Fibroblast of lung (primary cell): ENCODE measurements at regions not wholly inside any gene's neighbourhood (a gene's known extent, or its start where the extent isn't known, plus 50 kb on each side); places are given as distances from the start of the nearest gene placed in this dataset.
A peak's percentile ranks its signal among the peaks of the same experiment; 100 is the strongest.

Experiments
- DNase-seq, 2 donors: peaks; one replicate each; pipeline versions ENCODE4 v3.0.0 to v3.0.0-alpha.2; 2010; ENCODE audit warnings: low read depth in 2 of 2
- H2AFZ ChIP-seq: 2 replicates; pipeline ENCODE4 v1.5.1; 2012; ENCODE audit warnings: low read length, control low read depth, inconsistent platforms
- H3K27ac ChIP-seq: 2 replicates; pipeline ENCODE4 v1.5.1; 2011; ENCODE audit warnings: low read length, control low read depth; ENCODE audit not compliant: insufficient read depth
- H3K27me3 ChIP-seq: 2 replicates; pipeline ENCODE4 v1.5.1; 2011; ENCODE audit warnings: mild to moderate bottlenecking, low read length; ENCODE audit not compliant: control insufficient read depth, insufficient read depth
- H3K36me3 ChIP-seq: 2 replicates; pipeline ENCODE4 v1.5.1; 2011; ENCODE audit warnings: low read length; ENCODE audit not compliant: control insufficient read depth, insufficient read depth
- H3K4me1 ChIP-seq: 2 replicates; pipeline ENCODE4 v1.5.1; 2011; ENCODE audit warnings: low read length; ENCODE audit not compliant: control insufficient read depth, insufficient read depth; ENCODE audit errors: extremely low read depth
- H3K4me2 ChIP-seq: 2 replicates; pipeline ENCODE4 v1.5.1; 2011; ENCODE audit warnings: low read length, control low read depth; ENCODE audit not compliant: insufficient read depth; ENCODE audit errors: extremely low read depth
- H3K4me3 ChIP-seq, 4 experiments: fragments of 200-600 bp in 1 of 4; sonication (generic) in 1 of 4; replicated peaks in 1 of 4; 2 replicates each; pipeline ENCODE4 v1.5.1; 2011 to 2016; ENCODE audit warnings: low read length in 4 of 4, low read depth in 3 of 4, mild to moderate bottlenecking in 3 of 4, control low read depth in 2 of 4, inconsistent platforms in 1 of 4, mixed read lengths in 1 of 4; ENCODE audit not compliant: insufficient read depth in 1 of 4; ENCODE audit errors: control extremely low read depth in 1 of 4
- H3K79me2 ChIP-seq: 2 replicates; pipeline ENCODE4 v1.5.1; 2012; ENCODE audit warnings: mild to moderate bottlenecking, low read length, inconsistent platforms; ENCODE audit not compliant: control insufficient read depth, insufficient read depth
- H3K9ac ChIP-seq: 2 replicates; pipeline ENCODE4 v1.5.1; 2011; ENCODE audit warnings: mild to moderate bottlenecking, low read length, control low read depth; ENCODE audit not compliant: insufficient read depth
- H3K9me3 ChIP-seq: 2 replicates; pipeline ENCODE4 v1.5.1; 2012; ENCODE audit warnings: low read depth, low read length; ENCODE audit not compliant: control insufficient read depth, insufficient read depth
- H4K20me1 ChIP-seq: 2 replicates; pipeline ENCODE4 v1.5.1; 2011; ENCODE audit warnings: low read length; ENCODE audit not compliant: control insufficient read depth, insufficient read depth; ENCODE audit errors: extremely low read depth
- EZH2 ChIP-seq: IDR thresholded peaks from 2 replicates; pipeline ENCODE4 v1.5.1; 2012; ENCODE audit warnings: low read length, control low read depth, mild to moderate bottlenecking; ENCODE audit errors: missing control alignments
- TF ChIP-seq, protein P1 (sequence below), 2 donors: IDR thresholded peaks in 1 of 2; conservative IDR thresholded peaks in 1 of 2; 1 replicate in 1 of 2; 2 replicates in 1 of 2; pipeline ENCODE4 v1.5.1; 2011 to 2012; ENCODE audit warnings: low read length in 2 of 2, control low read depth in 1 of 2, inconsistent platforms in 1 of 2, low read depth in 1 of 2, mild to moderate bottlenecking in 1 of 2

DNA sequence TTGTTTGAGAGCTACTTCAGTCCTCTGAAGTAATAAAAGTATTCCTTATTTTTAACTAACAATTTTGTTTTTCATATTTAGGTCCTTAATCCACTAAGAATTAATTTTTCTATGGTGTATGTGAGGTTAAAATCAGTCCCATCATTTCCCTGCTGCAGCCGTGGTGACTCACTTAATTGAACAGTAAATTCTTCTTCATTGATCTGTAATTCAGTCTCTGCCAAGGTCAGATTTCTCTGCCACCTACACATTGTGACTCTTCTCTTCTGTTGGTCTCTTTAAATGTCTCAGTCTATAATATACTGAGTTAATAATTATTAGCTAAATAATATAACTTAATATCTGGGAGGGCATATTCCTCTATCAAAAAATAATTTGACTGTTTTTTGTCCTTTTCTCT lies 262.3 kb downstream of the UTRN start:
- Histone ChIP-seq H2AFZ (no peak overlapping the region), H3K4me1 (no peaks in the 10 kb centered on the region), H3K36me3 (peaks cover 1% of the 10 kb centered on the region), H3K27me3 (no peaks in the 10 kb centered on the region), H3K9me3 (no peaks in the 10 kb centered on the region), H4K20me1 (no peaks in the 10 kb centered on the region), H3K9ac (no peak overlapping the region), H3K4me3 (no peak overlapping the region), H3K27ac (no peak overlapping the region), H3K4me2 (no peak overlapping the region), H3K79me2 (no peaks in the 10 kb centered on the region)
- TF ChIP-seq, protein P1, sequence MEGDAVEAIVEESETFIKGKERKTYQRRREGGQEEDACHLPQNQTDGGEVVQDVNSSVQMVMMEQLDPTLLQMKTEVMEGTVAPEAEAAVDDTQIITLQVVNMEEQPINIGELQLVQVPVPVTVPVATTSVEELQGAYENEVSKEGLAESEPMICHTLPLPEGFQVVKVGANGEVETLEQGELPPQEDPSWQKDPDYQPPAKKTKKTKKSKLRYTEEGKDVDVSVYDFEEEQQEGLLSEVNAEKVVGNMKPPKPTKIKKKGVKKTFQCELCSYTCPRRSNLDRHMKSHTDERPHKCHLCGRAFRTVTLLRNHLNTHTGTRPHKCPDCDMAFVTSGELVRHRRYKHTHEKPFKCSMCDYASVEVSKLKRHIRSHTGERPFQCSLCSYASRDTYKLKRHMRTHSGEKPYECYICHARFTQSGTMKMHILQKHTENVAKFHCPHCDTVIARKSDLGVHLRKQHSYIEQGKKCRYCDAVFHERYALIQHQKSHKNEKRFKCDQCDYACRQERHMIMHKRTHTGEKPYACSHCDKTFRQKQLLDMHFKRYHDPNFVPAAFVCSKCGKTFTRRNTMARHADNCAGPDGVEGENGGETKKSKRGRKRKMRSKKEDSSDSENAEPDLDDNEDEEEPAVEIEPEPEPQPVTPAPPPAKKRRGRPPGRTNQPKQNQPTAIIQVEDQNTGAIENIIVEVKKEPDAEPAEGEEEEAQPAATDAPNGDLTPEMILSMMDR (conservative IDR thresholded peaks at IDR 0.05 in 1 of 2, IDR thresholded peaks at IDR 0.05 in 1 of 2; ENCODE audit: low read depth in 1 of 2, low read length in 2 of 2) = no peak
- no peak for TF ChIP-seq EZH2
- DNase-seq = peak in 1 of 2 donors; percentile 21

DNA sequence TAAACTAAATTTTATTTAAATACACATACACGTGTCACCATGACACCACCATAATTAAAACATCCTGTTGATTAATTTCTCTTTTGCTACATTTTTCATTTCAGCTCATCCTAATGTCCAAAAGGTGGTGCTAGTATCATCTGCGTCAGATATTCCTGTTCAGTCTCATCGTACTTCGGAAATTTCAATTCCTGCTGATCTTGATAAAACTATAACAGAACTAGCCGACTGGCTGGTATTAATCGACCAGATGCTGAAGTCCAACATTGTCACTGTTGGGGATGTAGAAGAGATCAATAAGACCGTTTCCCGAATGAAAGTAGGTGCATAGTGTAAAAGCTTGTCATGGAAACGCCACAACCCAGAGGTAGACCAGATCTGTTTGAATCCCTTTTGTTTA lies 263.4 kb downstream of the UTRN start:
- no peaks in the 10 kb centered on the region for H3K4me1 ChIP-seq
- no peak overlapping the region for H3K4me2 ChIP-seq
- no peaks in the 10 kb centered on the region for H3K79me2 ChIP-seq
- DNase-seq = no peak
- H3K27ac ChIP-seq = no peak overlapping the region
- no peaks in the 10 kb centered on the region for H4K20me1 ChIP-seq
- H3K36me3 ChIP-seq = peaks cover 1% of the 10 kb centered on the region
- no peak overlapping the region for H3K4me3 ChIP-seq
- H3K27me3 ChIP-seq = no peaks in the 10 kb centered on the region
- no peak overlapping the region for H2AFZ ChIP-seq
- TF ChIP-seq EZH2 = no peak
- TF ChIP-seq, protein P1 (conservative IDR thresholded peaks at IDR 0.05 in 1 of 2, IDR thresholded peaks at IDR 0.05 in 1 of 2; ENCODE audit: low read depth in 1 of 2, low read length in 2 of 2) = no peak
- no peak overlapping the region for H3K9ac ChIP-seq
- no peaks in the 10 kb centered on the region for H3K9me3 ChIP-seq

DNA sequence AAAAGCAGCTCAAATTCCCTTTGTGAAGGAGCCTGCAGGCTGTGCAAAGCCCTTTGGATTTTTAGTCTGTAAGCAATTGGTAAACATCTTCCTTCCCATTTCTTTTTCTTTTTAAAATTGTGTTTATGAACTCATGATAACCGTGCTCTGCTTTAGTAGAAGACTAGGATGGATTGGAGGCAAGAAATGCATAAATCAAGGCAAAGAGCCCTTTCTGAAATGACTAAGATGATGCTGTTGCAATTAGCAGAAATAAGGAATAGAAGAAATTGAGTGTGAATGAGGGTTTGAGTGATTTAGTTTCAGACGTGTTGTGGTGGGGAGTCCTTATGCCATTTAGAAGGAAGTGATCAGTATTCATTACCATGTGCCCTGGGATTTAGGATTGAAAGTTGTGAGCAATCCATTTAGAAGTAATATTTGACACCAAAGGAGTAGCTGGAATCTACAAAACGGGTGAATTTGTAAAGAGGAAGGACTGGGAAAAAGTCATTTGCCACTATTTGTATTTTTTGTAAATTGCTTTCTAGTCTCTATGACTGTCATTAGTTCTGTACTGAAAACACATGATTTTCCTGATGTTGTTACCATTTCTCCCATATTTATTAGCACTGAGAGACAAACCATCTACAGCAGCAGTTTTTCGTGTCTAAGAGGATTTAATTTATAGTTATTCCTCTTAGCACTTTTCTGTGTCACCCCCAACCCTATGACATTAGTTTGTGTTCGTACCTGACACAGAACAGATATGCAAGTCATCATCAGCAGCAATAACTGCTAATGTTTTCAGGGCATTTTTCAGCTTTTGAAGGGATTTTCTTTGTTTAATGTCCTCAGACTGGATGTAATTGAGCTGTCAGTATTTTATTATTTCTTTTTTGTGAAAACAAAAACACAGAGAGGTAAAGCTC lies 265.0 kb downstream of the UTRN start:
- no peaks in the 10 kb centered on the region for H3K79me2 ChIP-seq

More for the DNA sequence above, 265.0 kb downstream of the UTRN start:
- H3K9ac ChIP-seq = no peak overlapping the region
- no peaks in the 10 kb centered on the region for H3K27me3 ChIP-seq
- H3K9me3 ChIP-seq = no peaks in the 10 kb centered on the region
- H4K20me1 ChIP-seq = no peaks in the 10 kb centered on the region
- no peak overlapping the region for H2AFZ ChIP-seq
- no peak overlapping the region for H3K27ac ChIP-seq
- H3K36me3 ChIP-seq = peaks cover 1% of the 10 kb centered on the region
- H3K4me3 ChIP-seq = no peak overlapping the region
- no peaks in the 10 kb centered on the region for H3K4me1 ChIP-seq
- no peak overlapping the region for H3K4me2 ChIP-seq
- DNase-seq = no peak
- TF ChIP-seq, protein P1 (conservative IDR thresholded peaks at IDR 0.05 in 1 of 2, IDR thresholded peaks at IDR 0.05 in 1 of 2; ENCODE audit: low read depth in 1 of 2, low read length in 2 of 2) = no peak
- no peak for TF ChIP-seq EZH2
